HG03025 (cell line): ENCODE measurements at regions not wholly inside any gene's neighbourhood (a gene's known extent, or its start where the extent isn't known, plus 50 kb on each side); places are given as distances from the start of the nearest gene placed in this dataset.
"Not testable (repeated sequence)": the region's sequence is repeated elsewhere in the genome, so short reads cannot be mapped to it uniquely, and the experiment has no call there.

Experiments
- ATAC-seq: cut with Tn5 transposase; IDR thresholded peaks from one replicate; pipeline ENCODE4 v1.9.1; 2021; ENCODE audit warnings: mild to moderate bottlenecking, moderate library complexity; ENCODE audit not compliant: unreplicated experiment, low FRiP score

DNA sequence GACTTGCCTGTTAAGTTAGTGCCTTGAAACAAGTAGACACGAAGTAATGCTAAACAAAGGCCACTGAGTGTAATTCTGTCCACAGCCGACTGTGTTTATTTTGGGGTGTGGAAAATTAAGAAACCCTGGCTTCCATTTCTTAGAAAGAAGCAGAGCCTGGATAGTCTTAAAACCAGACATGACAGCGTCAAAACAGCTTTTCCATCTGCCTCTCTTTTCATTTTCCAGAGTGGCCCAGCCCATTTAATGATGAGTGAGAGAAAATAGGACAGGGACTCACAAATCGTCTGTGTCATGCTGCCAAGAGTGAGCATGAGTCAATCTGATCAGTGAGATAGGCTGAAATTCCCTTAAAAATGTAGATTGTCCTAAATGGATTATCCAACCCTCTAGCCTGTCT is 485.9 kb downstream of the JRKL start:
- no peak for ATAC-seq

DNA sequence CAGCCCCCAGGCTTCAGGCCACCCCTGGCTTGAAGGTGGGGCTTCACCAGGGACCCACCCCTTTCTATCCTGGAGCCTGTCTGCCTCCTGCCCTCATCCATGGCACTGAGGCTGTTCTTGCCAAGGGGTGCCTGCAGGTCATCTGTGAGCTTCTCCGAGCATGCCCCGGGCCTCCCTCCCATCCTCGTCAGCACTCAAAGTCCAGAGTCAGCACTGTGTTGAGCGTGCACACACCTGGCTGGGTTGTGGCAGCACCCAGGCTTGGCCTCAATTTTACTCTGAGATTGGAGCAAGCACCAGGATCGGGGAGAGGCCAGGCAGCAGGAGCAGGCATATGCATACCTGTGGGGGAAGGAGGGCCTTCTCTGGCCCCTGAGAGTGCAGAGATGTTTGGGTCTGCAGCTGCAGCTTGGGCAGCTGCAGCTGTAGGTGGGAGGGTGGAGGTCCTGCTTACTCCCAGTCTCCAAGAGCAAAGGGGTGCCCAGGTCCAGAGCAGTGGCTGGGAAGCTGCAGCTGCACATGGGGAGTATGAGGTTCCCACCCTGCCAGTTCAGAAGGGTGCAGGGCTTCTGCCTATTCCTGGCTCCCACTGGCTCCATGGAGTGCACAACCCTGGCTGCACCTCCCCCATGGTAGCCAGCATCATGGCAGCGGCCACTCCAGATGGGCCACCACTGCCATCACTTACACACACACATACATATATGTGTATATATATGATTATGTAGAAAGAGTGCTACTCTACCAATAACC is 488.7 kb downstream of the JRKL start:
- no peak for ATAC-seq

GRCh38 chr11:96882622-96883021 is 492.8 kb downstream of the JRKL start:
- not testable (repeated sequence) for ATAC-seq

DNA sequence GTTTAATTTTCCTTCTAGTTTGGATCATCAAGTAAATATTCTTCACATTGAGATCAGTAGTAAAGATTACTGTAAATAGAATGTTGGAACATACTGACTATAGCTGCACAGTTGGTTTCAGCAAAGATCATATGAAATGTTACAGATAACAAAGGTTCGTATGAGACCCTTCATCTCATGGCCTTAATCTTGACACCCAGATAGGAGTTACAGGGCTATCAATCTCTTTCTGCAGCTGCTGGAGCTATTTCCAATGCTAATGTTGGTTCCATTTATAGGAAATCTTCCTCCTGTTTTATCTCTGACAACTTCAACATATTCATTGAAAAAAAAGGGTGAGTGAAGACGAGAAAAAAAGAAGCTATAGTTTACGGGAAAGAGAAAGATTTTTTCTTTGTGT is 495.6 kb downstream of the JRKL start:
- ATAC-seq, result no peak

DNA sequence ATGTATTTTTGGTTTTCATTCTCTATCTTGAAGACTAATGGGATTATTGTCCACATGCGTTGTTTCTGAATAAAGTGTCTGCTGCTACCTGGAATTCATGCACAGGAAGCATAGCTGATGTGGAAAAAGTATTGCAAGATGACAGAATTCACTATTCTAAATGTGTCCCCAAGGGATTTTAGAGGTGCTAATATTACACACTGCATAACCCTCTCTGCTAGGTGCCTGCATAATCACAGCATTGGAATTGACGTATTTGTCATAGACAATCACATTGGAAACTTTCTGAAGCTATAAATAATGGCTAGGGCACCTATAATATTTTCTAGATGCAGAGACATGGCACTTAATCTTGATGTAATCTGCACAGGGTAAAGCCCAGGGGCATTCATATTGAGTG is 496.1 kb downstream of the JRKL start:
- no peak for ATAC-seq

DNA sequence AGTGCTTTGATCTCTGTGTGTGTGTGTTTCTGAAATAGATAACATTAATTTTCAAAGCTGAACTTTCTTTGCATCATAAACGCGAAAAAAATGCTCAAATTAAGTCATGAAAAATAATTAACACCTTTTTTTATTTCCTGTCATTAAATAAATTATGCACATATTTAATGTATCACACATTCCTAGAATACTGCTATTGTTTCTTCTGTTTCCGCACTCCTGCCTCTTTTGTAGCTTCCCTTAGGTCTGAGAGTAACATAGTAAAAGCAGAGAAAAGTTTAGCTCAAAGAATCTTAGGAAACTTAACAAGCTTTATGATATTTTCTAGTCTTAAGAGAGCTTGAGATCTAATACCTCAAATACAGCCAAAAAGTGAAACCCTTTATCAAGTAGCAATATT is 504.2 kb downstream of the JRKL start:
- ATAC-seq, result no peak

GRCh38 chr11:96894587-96894986 is 504.8 kb downstream of the JRKL start:
- ATAC-seq, result no peak

- no peak for ATAC-seq
These were observed 510.2 kb downstream of the JRKL start for GRCh38 chr11:96899971-96900370.

DNA sequence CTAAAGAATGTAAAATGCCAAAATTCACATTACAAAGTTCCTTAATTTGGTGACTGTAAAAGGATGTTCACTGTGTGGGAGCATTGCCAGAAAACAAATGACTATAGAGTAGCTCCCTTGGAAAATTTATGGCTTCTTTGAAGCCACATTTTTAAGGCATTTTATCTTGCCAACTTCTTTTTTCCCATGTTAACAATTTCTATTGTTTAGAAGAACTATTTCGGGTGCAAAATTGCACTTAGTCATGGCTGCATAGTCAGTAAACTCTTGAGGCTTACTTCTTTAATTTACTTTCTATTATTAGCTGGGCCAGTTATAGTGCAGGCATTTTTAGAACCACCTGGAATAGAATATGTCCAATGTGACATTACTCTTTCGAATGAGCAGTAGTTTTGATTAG is 515.3 kb downstream of the JRKL start:
- no peak for ATAC-seq

DNA sequence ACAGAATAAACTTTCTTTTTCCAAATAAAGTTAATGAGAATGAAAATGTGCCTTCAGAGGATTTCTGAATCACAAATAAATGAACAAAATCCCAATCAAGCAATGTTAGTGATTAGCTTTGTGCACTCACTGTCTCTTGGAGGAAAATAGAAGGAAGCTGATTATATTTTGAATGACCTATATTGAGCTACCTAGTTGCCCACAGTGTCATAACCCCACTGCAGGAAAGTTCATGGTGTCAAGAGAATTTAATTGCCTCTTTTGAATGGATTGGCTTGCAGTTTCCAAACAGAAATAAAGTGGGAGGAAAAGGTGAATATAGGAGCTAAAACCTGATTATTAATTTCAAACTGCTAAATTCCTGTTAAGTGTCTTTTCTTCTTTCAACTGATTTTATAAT is 515.9 kb downstream of the JRKL start:
- no peak for ATAC-seq

GRCh38 chr11:96906476-96906875 is 516.7 kb downstream of the JRKL start:
- no peak for ATAC-seq

- no peak for ATAC-seq
These were observed 536.0 kb downstream of the JRKL start for GRCh38 chr11:96925862-96926261.

DNA sequence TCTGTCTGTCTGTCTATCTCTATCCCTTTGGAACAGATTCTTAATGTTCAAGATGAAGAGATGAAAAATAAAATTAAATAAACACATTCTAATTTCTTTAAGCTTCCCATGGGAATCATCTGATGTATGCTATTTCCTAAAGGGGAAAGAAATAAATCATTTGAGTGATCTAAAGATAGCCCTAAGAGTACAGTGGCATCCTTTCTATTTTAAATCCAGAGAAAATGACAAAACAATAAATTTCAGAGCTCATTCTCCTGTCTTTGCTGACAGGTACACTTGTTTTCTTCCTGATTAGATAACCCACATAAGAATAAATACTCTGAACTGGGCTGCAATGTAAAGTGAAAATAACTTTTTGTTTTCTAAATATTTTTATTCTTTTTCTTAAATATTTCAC is 550.4 kb downstream of the JRKL start:
- no peak for ATAC-seq

- ATAC-seq, result no peak
These were observed 553.0 kb downstream of the JRKL start for GRCh38 chr11:96942855-96943254.

DNA sequence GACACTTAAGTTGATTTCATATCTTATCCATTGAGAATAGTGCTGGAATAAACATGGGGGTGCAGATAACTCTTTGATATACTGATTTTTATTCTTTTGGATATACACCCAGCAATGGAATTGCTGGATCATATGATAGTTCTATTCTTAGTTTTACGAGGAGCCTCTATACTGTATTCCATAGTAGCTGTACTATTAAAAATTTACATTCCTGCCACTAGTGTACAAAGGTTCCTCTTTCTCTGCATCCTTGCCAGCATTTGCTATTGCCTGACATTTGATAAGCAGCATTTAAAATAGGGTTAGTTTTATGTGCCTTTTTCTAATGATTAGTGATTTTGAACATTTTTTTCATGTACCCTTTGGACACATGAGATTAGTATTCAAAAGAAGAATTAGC is 554.2 kb downstream of the JRKL start:
- ATAC-seq, result no peak

DNA sequence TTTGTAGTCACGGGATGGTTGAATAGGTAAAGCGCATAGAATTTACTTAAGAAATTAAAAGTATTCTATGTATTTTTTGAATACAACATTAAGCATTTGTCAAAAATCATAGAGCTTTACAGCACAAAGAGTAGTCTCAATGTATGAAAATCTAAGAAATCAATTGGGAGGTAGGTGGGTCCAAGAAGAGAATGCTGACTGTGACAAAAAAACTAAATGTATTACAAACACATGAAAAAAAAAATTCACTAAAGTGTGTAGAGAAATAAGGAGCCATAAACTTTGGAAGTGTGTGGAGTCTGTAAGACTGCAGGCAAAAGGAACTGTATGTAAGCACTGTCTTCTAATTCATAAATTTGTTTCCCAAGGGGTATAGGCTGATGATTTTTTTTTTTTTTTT is 558.3 kb downstream of the JRKL start:
- no peak for ATAC-seq

- ATAC-seq, result no peak
These were observed 559.7 kb downstream of the JRKL start for GRCh38 chr11:96949464-96949863.

DNA sequence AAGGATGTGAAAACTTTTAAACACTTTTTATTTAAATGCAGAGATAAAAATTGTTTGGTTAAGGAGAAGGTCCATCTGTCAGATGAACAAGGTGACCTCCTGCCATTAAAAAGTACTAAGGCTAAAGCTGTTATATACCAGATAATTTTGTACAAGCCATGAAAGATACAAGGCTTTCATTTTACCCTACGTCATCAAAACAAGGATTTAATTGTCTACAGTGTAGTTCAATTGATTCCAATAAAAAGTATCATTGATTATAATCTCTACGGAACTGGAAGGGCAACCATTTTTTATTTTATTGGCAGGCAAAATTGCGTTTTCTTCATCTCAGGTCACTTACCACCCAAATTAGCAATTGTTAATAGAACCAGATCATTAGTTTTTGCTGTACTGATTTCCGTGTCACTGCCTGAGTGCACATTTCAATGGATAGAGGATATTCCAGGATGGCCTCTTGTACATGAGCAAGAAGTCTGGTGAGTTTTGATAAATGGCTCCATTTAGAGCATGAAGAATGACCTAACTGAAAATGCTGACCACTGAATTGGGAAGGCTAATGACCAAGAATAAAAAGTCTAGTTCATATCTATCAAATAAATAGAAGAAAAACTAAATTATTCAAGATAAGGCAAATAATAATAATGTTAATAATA is 564.9 kb downstream of the JRKL start:
- no peak for ATAC-seq

GRCh38 chr11:96960476-96960875 is 570.7 kb downstream of the JRKL start:
- ATAC-seq, result no peak

GRCh38 chr11:96960926-96961325 is 571.1 kb downstream of the JRKL start:
- no peak for ATAC-seq

- no peak for ATAC-seq
These were observed 572.1 kb downstream of the JRKL start for GRCh38 chr11:96961931-96962330.

- ATAC-seq, result no peak
These were observed 573.6 kb downstream of the JRKL start for GRCh38 chr11:96963375-96963774.
